ENCODE measurements at regions not wholly inside any gene's neighbourhood (a gene's known extent, or its start where the extent isn't known, plus 50 kb on each side); places are given as distances from the start of the nearest gene placed in this dataset.

- Histone ChIP-seq H3K9me3 (replicated peaks; ENCODE audit: insufficient read depth, low read length) (no peaks in the 10 kb centered on the region), H3K36me3 (replicated peaks; ENCODE audit: insufficient read depth, low read length) (no peaks in the 10 kb centered on the region), H3K4me2 (ENCODE audit: low read depth, low read length) (no peak overlapping the region), H3K9me2 (replicated peaks; ENCODE audit: insufficient read depth, low read length) (no peaks in the 10 kb centered on the region), H3K79me2 (ENCODE audit: low read length) (no peaks in the 10 kb centered on the region), H3K4me1 (ENCODE audit: low read length) (no peaks in the 10 kb centered on the region), H3K4me3 (ENCODE audit: low read length) (no peak overlapping the region), H3F3A (ENCODE audit: insufficient read depth, low read length) (no peaks in the 10 kb centered on the region), H3K27ac (ENCODE audit: low read length) (no peak overlapping the region), H2AFZ (ENCODE audit: low read length) (no peak overlapping the region), H3K9ac (ENCODE audit: low read length) (no peak overlapping the region), H4K20me1 (ENCODE audit: insufficient read depth, low read length) (no peaks in the 10 kb centered on the region), H3K27me3 (replicated peaks; ENCODE audit: insufficient read depth, low read length) (no peaks in the 10 kb centered on the region)
- no peak for DNase-seq
- no peak for TF ChIP-seq EZH2 (optimal IDR thresholded peaks at IDR 0.05; ENCODE audit: low read depth, low read length)
- no peak for TF ChIP-seq CTCF (IDR thresholded peaks at IDR 0.05; ENCODE audit: low read length)
- TF ChIP-seq EZH2phosphoT487 (IDR thresholded peaks at IDR 0.05; ENCODE audit: low read length): no peak
These were observed 263.7 kb upstream of the ARID1B start for GRCh38 chr6:156513504-156513903.

GRCh38 chr6:156511570-156511969 is 265.6 kb upstream of the ARID1B start:
- Histone ChIP-seq H3K9me2 (replicated peaks; ENCODE audit: insufficient read depth, low read length) (no peaks in the 10 kb centered on the region), H3K36me3 (replicated peaks; ENCODE audit: insufficient read depth, low read length) (no peaks in the 10 kb centered on the region), H3K9me3 (replicated peaks; ENCODE audit: insufficient read depth, low read length) (no peaks in the 10 kb centered on the region), H3K27me3 (replicated peaks; ENCODE audit: insufficient read depth, low read length) (no peaks in the 10 kb centered on the region), H3K79me2 (ENCODE audit: low read length) (no peaks in the 10 kb centered on the region), H3F3A (ENCODE audit: insufficient read depth, low read length) (no peaks in the 10 kb centered on the region), H3K4me1 (ENCODE audit: low read length) (no peaks in the 10 kb centered on the region), H3K4me2 (ENCODE audit: low read depth, low read length) (no peak overlapping the region), H3K9ac (ENCODE audit: low read length) (no peak overlapping the region), H4K20me1 (ENCODE audit: insufficient read depth, low read length) (no peaks in the 10 kb centered on the region), H2AFZ (ENCODE audit: low read length) (no peak overlapping the region), H3K4me3 (ENCODE audit: low read length) (no peak overlapping the region), H3K27ac (ENCODE audit: low read length) (no peak overlapping the region)
- DNase-seq: no peak
- TF ChIP-seq CTCF (IDR thresholded peaks at IDR 0.05; ENCODE audit: low read length) (no peak), EZH2 (optimal IDR thresholded peaks at IDR 0.05; ENCODE audit: low read depth, low read length) (no peak), EZH2phosphoT487 (IDR thresholded peaks at IDR 0.05; ENCODE audit: low read length) (no peak)

GRCh38 chr6:156511051-156511450 is 266.1 kb upstream of the ARID1B start:
- H3K36me3 ChIP-seq (replicated peaks; ENCODE audit: insufficient read depth, low read length): no peaks in the 10 kb centered on the region
- H3K27me3 ChIP-seq (replicated peaks; ENCODE audit: insufficient read depth, low read length): no peaks in the 10 kb centered on the region
- no peak overlapping the region for H3K4me2 ChIP-seq (ENCODE audit: low read depth, low read length)
- no peaks in the 10 kb centered on the region for H3K79me2 ChIP-seq (ENCODE audit: low read length)
- H2AFZ ChIP-seq (ENCODE audit: low read length): no peak overlapping the region
- H3K4me3 ChIP-seq (ENCODE audit: low read length): no peak overlapping the region
- H3K9ac ChIP-seq (ENCODE audit: low read length): no peak overlapping the region
- no peaks in the 10 kb centered on the region for H3F3A ChIP-seq (ENCODE audit: insufficient read depth, low read length)
- H3K27ac ChIP-seq (ENCODE audit: low read length): no peak overlapping the region
- H3K9me3 ChIP-seq (replicated peaks; ENCODE audit: insufficient read depth, low read length): no peaks in the 10 kb centered on the region
- no peak for DNase-seq
- TF ChIP-seq EZH2 (optimal IDR thresholded peaks at IDR 0.05; ENCODE audit: low read depth, low read length) (no peak), EZH2phosphoT487 (IDR thresholded peaks at IDR 0.05; ENCODE audit: low read length) (no peak), CTCF (IDR thresholded peaks at IDR 0.05; ENCODE audit: low read length) (no peak)
- H3K4me1 ChIP-seq (ENCODE audit: low read length): no peaks in the 10 kb centered on the region
- no peaks in the 10 kb centered on the region for H4K20me1 ChIP-seq (ENCODE audit: insufficient read depth, low read length)
- no peaks in the 10 kb centered on the region for H3K9me2 ChIP-seq (replicated peaks; ENCODE audit: insufficient read depth, low read length)
